ENCODE measurements at regions not wholly inside any gene's neighbourhood (a gene's known extent, or its start where the extent isn't known, plus 50 kb on each side); places are given as distances from the start of the nearest gene placed in this dataset.

DNA sequence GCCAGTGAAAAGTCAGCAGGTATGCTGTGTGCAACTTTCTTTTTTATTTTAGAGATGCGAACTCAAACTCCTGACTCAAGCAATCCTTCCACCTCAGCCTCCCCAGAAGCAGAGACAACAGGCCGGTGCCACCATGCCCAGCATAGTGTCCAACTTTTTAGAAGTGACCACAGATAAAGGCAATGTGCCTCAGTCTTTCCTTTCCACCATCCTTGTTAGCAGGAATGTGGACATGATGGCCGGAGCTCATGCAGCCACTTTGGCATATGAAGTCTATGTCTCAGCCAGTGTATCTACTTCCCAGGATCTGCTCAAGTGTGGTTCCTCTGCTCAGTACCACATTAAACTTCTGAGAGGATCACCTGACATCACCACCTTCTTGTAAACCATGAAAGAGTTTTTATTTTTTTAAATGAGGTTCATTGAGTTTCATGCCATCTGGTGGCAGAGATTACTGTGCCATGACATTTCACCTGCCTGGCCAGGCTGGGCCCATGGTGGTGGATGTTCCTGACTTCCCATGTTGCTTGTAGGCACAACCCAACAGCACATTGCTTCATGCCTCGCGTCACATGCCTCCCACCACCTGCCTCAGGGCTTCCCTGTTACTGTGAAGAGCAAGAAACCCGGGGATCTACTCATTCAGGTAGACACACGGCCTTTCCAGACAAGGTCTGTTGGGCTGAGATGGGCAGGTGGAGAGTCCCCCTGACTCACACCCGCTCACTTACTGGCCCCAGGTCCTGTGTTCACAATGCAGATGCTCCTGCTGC, 216.5 kb downstream of the LY86 start:
- Histone ChIP-seq H2BK15ac (ENCODE audit: low read depth, low read length) (no peak overlapping the region), H2BK120ac (ENCODE audit: low read depth, low read length, poor library complexity, severe bottlenecking) (no peak overlapping the region), H3K27me3 (ENCODE audit: insufficient read depth, low read length) (no peaks in the 10 kb centered on the region; the same call in 1 of the 2 replicates), H4K8ac (replicated peaks; ENCODE audit: insufficient read length, low read depth, low read length) (no peak overlapping the region), H4K91ac (ENCODE audit: insufficient read length, low read depth, low read length) (no peak overlapping the region), H3K4me2 (ENCODE audit: insufficient read depth, insufficient read length, low read length) (no peak overlapping the region), H2AK5ac (ENCODE audit: insufficient read length, low read length) (no peak overlapping the region), H3K9ac (ENCODE audit: extremely low read depth, insufficient read length, low read length) (no peak overlapping the region), H2BK20ac (ENCODE audit: low read depth, low read length, poor library complexity, severe bottlenecking) (no peak overlapping the region), H3K23ac (ENCODE audit: insufficient read length, low read depth, low read length) (no peak overlapping the region), H3K9me3 (ENCODE audit: control insufficient read depth, low read depth, low read length) (no peaks in the 10 kb centered on the region), H2AFZ (ENCODE audit: low read length) (no peak overlapping the region), H3K14ac (ENCODE audit: insufficient read depth, low read length) (no peak overlapping the region), H3K79me2 (ENCODE audit: insufficient read depth, low read length) (no peaks in the 10 kb centered on the region), H3K4ac (ENCODE audit: low read depth, low read length) (no peak overlapping the region), H3K27ac (ENCODE audit: insufficient read length, low read depth, low read length) (no peak overlapping the region), H3T11ph (ENCODE audit: low read length) (no peak overlapping the region), H3K18ac (ENCODE audit: insufficient read length, low read depth, low read length) (no peak overlapping the region), H3K23me2 (ENCODE audit: insufficient read length, low read depth, low read length, poor library complexity, severe bottlenecking) (no peaks in the 10 kb centered on the region), H4K5ac (ENCODE audit: insufficient read length, low read depth, low read length) (no peak overlapping the region), H2BK5ac (ENCODE audit: insufficient read length, low read length) (no peak overlapping the region), H3K4me1 (ENCODE audit: insufficient read depth, low read length) (no peaks in the 10 kb centered on the region; the same call in 1 of the 2 replicates), H2BK12ac (ENCODE audit: insufficient read length, low read depth, low read length) (no peak overlapping the region), H3K56ac (ENCODE audit: insufficient read length, low read depth, low read length) (no peak overlapping the region), H4K20me1 (ENCODE audit: control insufficient read depth, insufficient read depth, insufficient read length) (no peaks in the 10 kb centered on the region), H3K79me1 (ENCODE audit: insufficient read depth, low read depth, low read length, poor library complexity, severe bottlenecking) (no peaks in the 10 kb centered on the region)
- Mint-ChIP-seq H3K4me1 (peaks cover 4 to 8% of the 10 kb centered on the region in 2 experiments), H3K36me3 (ENCODE audit: insufficient read depth in 1 of 3, low read depth in 3 of 3) (no peaks in the 10 kb centered on the region; a peak in 1 of 7 replicates), H3K4me3 (no peak overlapping the region), H3K9me3 (no peaks in the 10 kb centered on the region; a peak in 1 of 5 replicates), H3K27ac (peak overlapping the region in 1 of 3 experiments; percentile 48; a peak in 1 of 7 replicates), H3K27me3 (ENCODE audit: low read depth) (peaks cover 5% of the 10 kb centered on the region)
- WGBS (ENCODE audit: extremely low coverage, insufficient read length, low lambda C conversion rate), result no CpG with 5 or more reads among the region's 8 CpGs
- no peak for DNase-seq
- TF ChIP-seq, protein P1, sequence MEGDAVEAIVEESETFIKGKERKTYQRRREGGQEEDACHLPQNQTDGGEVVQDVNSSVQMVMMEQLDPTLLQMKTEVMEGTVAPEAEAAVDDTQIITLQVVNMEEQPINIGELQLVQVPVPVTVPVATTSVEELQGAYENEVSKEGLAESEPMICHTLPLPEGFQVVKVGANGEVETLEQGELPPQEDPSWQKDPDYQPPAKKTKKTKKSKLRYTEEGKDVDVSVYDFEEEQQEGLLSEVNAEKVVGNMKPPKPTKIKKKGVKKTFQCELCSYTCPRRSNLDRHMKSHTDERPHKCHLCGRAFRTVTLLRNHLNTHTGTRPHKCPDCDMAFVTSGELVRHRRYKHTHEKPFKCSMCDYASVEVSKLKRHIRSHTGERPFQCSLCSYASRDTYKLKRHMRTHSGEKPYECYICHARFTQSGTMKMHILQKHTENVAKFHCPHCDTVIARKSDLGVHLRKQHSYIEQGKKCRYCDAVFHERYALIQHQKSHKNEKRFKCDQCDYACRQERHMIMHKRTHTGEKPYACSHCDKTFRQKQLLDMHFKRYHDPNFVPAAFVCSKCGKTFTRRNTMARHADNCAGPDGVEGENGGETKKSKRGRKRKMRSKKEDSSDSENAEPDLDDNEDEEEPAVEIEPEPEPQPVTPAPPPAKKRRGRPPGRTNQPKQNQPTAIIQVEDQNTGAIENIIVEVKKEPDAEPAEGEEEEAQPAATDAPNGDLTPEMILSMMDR (conservative IDR thresholded peaks at IDR 0.05), result no peak
